H1 (cell line): ENCODE measurements at regions not wholly inside any gene's neighbourhood (a gene's known extent, or its start where the extent isn't known, plus 50 kb on each side); places are given as distances from the start of the nearest gene placed in this dataset.

ENCODE experiments used
- ASH2L ChIP-seq: fragments of 200-600, 300-600 bp; sonication (generic); IDR thresholded peaks from one replicate; pipeline ENCODE4 v1.7.1; 2017; ENCODE audit warnings: low read length
- ATF3 ChIP-seq: IDR thresholded peaks from 2 replicates; pipeline ENCODE4 v1.6.1; 2011; ENCODE audit warnings: low read depth, mild to moderate bottlenecking, low read length; ENCODE audit not compliant: insufficient read depth
- CEBPB ChIP-seq: IDR thresholded peaks from 2 replicates; pipeline ENCODE4 v1.6.1; 2012; ENCODE audit warnings: low read depth, low read length
- CTCF ChIP-seq, 3 experiments: IDR thresholded peaks; 1 replicate in 2 of 3; 2 replicates in 1 of 3; pipeline versions ENCODE4 v1.5.1 to v1.6.1; 2011; ENCODE audit warnings: low read length in 3 of 3, mild to moderate bottlenecking in 3 of 3, inconsistent platforms in 2 of 3, low read depth in 1 of 3, moderate library complexity in 1 of 3; ENCODE audit not compliant: insufficient read depth in 1 of 3; ENCODE audit errors: control extremely low read depth in 1 of 3
- EP300 ChIP-seq, 2 experiments: IDR thresholded peaks; 1 replicate in 1 of 2; 2 replicates in 1 of 2; pipeline ENCODE4 v1.6.1; 2011 to 2012; ENCODE audit warnings: low read depth in 2 of 2, low read length in 2 of 2, mild to moderate bottlenecking in 2 of 2, borderline replicate concordance in 1 of 2, inconsistent platforms in 1 of 2, moderate library complexity in 1 of 2
- EZH2 ChIP-seq: fragments of 200-600 bp; sonication (generic); IDR thresholded peaks from 2 replicates; pipeline ENCODE4 v1.7.1; 2012; ENCODE audit warnings: low read depth, mild to moderate bottlenecking, moderate library complexity, low read length, inconsistent platforms; ENCODE audit not compliant: severe bottlenecking
- POLR2A ChIP-seq, 2 experiments: IDR thresholded peaks; 1 replicate in 1 of 2; 2 replicates in 1 of 2; pipeline ENCODE4 v1.6.1; 2011; ENCODE audit warnings: low read depth in 2 of 2, low read length in 2 of 2, mild to moderate bottlenecking in 2 of 2; ENCODE audit errors: control extremely low read depth in 1 of 2
- POLR2AphosphoS5 ChIP-seq: IDR thresholded peaks from 2 replicates; pipeline ENCODE4 v1.6.1; 2011; ENCODE audit warnings: low read depth, low read length
- TCF12 ChIP-seq: IDR thresholded peaks from 2 replicates; pipeline ENCODE4 v1.6.1; 2011; ENCODE audit warnings: low read depth, mild to moderate bottlenecking, low read length
- TF ChIP-seq, protein P1 (sequence below): IDR thresholded peaks from 2 replicates; pipeline ENCODE4 v1.6.1; 2012; ENCODE audit warnings: low read length, inconsistent platforms

- TF ChIP-seq CTCF (IDR thresholded peaks at IDR 0.05; ENCODE audit: control extremely low read depth in 1 of 3, insufficient read depth in 1 of 3, low read depth in 1 of 3, low read length in 3 of 3) (no peak), EZH2 (no peak), TCF12 (no peak), POLR2A (IDR thresholded peaks at IDR 0.05; ENCODE audit: control extremely low read depth in 1 of 2, low read depth in 2 of 2, low read length in 2 of 2) (no peak), EP300 (IDR thresholded peaks at IDR 0.05; ENCODE audit: borderline replicate concordance in 1 of 2, low read depth in 2 of 2, low read length in 2 of 2) (no peak), CEBPB (no peak), POLR2AphosphoS5 (no peak), ATF3 (no peak), ASH2L (no peak)
- TF ChIP-seq, protein P1, sequence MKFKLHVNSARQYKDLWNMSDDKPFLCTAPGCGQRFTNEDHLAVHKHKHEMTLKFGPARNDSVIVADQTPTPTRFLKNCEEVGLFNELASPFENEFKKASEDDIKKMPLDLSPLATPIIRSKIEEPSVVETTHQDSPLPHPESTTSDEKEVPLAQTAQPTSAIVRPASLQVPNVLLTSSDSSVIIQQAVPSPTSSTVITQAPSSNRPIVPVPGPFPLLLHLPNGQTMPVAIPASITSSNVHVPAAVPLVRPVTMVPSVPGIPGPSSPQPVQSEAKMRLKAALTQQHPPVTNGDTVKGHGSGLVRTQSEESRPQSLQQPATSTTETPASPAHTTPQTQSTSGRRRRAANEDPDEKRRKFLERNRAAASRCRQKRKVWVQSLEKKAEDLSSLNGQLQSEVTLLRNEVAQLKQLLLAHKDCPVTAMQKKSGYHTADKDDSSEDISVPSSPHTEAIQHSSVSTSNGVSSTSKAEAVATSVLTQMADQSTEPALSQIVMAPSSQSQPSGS, result no peak
Measured at GRCh38 chr12:5204831-5205230, 161.2 kb downstream of the KCNA5 start.
